GM18870 (cell line): ENCODE measurements at regions not wholly inside any gene's neighbourhood (a gene's known extent, or its start where the extent isn't known, plus 50 kb on each side); places are given as distances from the start of the nearest gene placed in this dataset.
"Not testable (repeated sequence)": the region's sequence is repeated elsewhere in the genome, so short reads cannot be mapped to it uniquely, and the experiment has no call there.

ENCODE experiments used
- ATAC-seq: cut with Tn5 transposase; IDR thresholded peaks from one replicate; pipeline ENCODE4 v1.9.1; 2021; ENCODE audit warnings: moderate library complexity; ENCODE audit not compliant: unreplicated experiment

- ATAC-seq, result not testable (repeated sequence)
These were observed 51.2 kb upstream of the MB21D2 start for GRCh38 chr3:192968901-192969300.

GRCh38 chr3:192980632-192981031 lies 63.0 kb upstream of the MB21D2 start:
- no peak for ATAC-seq

GRCh38 chr3:192986379-192986778 lies 68.7 kb upstream of the MB21D2 start:
- ATAC-seq, result no peak

GRCh38 chr3:192991356-192991755 lies 73.7 kb upstream of the MB21D2 start:
- no peak for ATAC-seq

- no peak for ATAC-seq
These were observed 74.7 kb upstream of the MB21D2 start for GRCh38 chr3:192992361-192992760.

- ATAC-seq, result no peak
These were observed 75.8 kb upstream of the MB21D2 start for GRCh38 chr3:192993411-192993810.

GRCh38 chr3:193001113-193001512 lies 83.5 kb upstream of the MB21D2 start:
- not testable (repeated sequence) for ATAC-seq

GRCh38 chr3:193003624-193004023 lies 86.0 kb upstream of the MB21D2 start:
- ATAC-seq, result not testable (repeated sequence)

GRCh38 chr3:193008654-193009053 lies 91.0 kb upstream of the MB21D2 start:
- no peak for ATAC-seq

GRCh38 chr3:193010191-193010590 lies 92.5 kb upstream of the MB21D2 start:
- no peak for ATAC-seq

- ATAC-seq, result no peak
These were observed 94.3 kb upstream of the MB21D2 start for GRCh38 chr3:193011958-193012357.

- ATAC-seq, result no peak
These were observed 97.2 kb upstream of the MB21D2 start for GRCh38 chr3:193014902-193015301.

GRCh38 chr3:193016437-193016901 lies 98.8 kb upstream of the MB21D2 start:
- ATAC-seq, result no peak

GRCh38 chr3:193021506-193022010 lies 103.9 kb upstream of the MB21D2 start:
- no peak for ATAC-seq

- no peak for ATAC-seq
These were observed 105.6 kb upstream of the MB21D2 start for GRCh38 chr3:193023218-193023617.

GRCh38 chr3:193028258-193028657 lies 110.6 kb upstream of the MB21D2 start:
- ATAC-seq, result no peak

GRCh38 chr3:193029800-193030199 lies 112.1 kb upstream of the MB21D2 start:
- ATAC-seq, result no peak

GRCh38 chr3:193030276-193030675 lies 112.6 kb upstream of the MB21D2 start:
- ATAC-seq, result no peak

GRCh38 chr3:193031911-193032310 lies 114.3 kb upstream of the MB21D2 start:
- no peak for ATAC-seq

GRCh38 chr3:193033226-193033780 lies 115.6 kb upstream of the MB21D2 start:
- no peak for ATAC-seq

GRCh38 chr3:193037828-193038227 lies 120.2 kb upstream of the MB21D2 start:
- ATAC-seq, result not testable (repeated sequence)

GRCh38 chr3:193039058-193039457 lies 121.4 kb upstream of the MB21D2 start:
- ATAC-seq, result no peak
